Brain pericyte (primary cell): ENCODE measurements at regions not wholly inside any gene's neighbourhood (a gene's known extent, or its start where the extent isn't known, plus 50 kb on each side); places are given as distances from the start of the nearest gene placed in this dataset.

ENCODE experiments used
- DNase-seq: peaks from one replicate; pipeline ENCODE4 v3.0.0-alpha.2; 2012; ENCODE audit warnings: low read depth, low spot score

DNA sequence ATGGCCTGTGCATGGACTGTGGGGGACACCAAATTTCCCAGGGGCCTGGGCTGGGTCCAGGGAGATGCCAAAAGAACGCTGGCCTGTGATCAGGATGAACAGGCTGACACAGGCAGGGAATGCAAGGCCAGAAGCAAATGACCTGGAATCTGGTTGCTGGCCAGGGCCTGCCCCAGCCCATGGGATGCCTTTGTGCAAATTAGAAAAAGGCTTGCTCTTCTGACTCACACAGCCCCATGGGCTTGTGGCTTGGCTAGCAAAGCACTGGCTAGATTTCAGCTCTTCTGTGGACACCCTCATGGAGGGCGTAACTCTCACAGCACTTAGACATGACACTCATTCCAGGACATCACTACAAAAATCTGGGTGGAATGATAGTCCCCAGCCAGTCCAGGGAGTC is 356.0 kb downstream of the SHQ1 start:
- no peak for DNase-seq

DNA sequence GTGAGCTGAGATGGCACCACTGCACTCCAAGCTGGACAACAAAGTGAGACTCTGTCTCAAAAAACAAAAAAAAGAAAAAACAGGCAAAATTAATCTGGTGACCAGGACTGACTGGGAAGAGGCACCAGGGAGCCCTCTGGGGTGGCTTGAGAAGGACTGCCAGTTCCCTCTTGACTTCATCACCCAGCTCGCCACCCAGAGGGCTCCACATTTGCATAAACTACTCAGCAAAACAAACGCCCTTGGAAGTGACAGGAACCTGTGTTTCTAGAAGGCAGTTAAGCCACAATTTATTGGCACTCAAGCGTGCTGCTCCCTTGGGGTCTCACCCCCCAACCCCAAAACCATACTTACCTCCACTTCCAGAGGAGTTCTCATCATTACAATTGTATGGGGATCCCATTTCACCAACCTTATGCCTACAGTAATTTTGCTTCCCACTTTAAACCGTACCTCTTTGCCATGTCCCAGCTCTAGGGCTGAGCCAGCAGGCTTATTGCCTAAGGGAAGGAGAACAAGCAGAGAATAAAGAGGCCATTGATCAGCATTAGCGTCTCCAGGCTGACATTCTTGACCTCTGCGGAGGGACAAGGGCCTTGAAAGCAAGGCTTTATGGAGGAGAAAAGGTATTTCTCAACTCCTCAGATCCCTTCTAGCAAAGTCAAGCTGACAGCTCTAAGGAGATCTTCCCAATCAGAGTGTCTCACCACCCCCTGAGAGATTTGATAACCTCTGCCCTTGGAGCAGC is 357.4 kb downstream of the SHQ1 start:
- DNase-seq = no peak

DNA sequence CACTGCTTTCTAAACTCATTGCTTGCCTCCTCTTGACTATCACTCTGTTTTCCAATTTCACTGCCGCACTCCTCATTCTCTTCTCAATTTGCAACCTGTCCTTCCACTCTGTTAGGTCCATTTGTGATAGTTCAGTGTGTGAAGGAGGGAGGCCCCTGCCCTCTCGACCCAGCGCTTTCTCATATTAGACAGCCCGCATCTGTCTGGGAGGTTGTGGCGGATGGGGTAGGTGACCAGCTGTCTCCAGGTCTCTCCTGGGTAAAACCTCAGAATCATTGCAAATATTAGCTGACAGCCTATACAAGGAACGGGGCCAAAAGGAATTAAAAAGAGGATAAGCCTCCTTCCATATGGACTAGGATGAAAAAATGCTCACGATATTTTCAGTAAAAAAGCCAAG is 358.3 kb downstream of the SHQ1 start:
- DNase-seq = no peak

DNA sequence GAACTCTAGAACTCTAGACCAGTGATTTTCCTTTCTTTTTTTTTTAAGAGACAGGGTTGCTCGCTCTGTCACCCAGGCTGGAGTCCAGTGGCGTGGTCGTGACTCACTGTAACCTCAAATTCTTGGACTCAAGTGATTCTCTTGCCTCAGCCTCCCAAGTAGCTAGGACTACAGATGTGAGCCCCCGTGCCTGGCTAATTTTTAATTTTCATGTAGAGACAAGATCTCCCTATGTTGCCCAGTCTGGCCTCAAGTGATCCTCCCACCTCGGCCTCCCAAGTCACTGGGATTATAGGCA is 359.6 kb downstream of the SHQ1 start:
- DNase-seq = no peak

DNA sequence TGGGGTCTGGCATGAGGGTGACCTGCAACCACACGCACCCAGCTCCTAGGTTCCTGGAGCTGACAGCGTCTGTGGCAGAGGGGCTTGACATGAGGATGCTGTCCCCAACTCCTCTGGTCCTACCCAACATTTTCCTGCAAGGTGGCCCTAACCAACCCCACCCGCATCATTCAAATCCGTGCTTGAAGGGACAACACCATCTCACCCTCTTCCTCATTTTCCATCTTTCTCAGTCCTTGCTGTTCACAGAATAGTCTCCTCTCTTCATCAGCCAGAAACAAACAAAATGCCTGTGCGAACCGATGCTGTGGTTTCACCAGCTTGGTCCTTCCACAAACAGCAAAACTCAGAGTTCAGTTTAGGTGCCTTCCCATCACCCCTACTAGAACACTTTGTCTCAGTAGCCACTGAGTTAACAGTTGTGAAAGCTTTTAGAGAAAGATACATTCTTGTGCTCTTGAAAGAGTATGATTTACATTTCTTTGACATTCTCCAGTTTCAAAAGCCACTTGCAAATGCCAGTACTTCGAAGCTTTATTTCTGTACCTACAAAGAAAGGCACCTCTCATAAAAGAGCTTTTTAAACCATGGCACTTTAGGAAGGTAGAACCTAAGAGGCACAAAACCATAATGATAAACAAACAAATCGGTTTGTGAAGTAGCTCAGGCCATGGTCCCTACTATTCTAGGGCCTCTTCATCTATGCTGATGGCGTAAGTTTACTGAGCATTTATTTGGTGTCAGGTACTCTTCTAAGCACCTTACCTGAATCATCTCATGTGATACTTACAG is 360.1 kb downstream of the SHQ1 start:
- no peak for DNase-seq

DNA sequence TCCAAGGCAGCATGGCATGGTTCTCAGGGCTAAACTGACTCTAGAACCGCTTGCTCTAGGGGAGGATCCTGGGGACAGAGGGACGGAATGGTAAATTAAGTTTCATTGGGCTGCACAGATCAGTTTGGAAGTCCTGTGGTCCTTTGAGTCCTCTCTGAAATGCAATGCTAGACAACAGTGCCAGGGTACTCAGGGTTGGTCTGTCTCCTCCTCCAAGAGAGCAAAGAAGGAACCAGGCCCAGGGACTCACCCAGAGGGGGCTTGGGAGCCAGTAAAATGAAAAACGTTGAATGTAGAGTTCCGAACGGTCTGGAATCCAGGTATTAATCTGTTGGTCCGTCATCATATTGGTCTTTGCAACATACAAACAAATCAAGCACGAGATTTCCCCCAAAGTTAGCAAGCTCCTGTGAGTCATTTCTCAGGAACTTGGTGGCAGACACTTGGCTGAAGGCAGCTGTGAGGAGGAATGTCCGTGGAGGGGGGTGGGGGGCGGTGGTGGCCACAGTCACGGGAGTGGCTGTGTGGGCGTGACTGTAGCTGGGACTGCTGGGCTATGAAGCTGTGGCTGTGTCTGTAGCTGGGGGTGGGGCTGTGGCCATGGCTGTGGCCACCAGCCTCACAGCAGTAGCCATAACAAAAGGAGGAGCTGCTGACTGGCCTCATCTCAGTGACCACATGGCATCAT is 361.0 kb downstream of the SHQ1 start:
- DNase-seq = no peak

DNA sequence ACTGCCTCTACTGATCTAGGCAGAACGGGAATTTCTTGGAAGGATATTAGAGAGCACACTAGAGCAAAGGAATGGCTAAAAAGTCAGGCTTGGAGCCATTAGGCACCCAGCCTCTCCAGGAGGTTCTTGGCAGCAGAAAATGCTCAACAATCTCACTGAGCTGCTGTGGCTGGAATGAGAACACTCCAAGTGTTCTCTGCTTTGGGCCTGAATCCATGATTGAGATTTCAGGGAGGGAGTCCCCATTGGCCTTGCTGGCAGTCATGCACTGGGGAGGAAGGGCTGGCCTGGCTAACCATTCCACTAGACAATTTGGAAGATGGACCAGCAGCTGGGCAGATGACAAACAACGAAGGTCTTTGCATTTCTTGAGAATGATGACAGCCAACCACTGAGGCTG is 362.6 kb downstream of the SHQ1 start:
- no peak for DNase-seq

DNA sequence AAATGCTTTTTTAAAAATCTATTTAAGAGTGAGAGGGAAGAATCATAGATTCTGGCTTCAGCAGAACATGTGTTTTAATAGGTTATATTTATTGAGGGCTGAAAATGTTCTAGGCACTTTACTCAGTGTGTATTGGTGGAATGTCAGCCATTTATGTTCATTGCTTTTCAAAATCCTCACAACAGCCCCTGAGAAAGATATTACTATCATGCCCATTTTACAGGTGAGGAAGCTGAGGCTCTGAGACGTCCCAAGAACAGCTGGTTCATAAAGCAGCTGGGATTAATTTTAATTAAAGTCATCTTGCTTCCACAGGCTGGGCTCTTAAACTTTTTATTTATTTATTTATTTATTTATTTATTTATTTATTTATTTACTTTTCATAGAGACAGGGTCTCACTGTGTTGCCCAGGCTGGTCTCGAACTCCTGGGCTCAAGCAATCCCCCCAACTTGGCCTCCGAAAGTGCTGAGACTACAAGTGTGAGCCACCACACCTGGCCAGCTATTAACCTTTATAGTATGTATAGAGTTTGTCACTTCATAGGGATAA is 364.6 kb downstream of the SHQ1 start:
- no peak for DNase-seq

DNA sequence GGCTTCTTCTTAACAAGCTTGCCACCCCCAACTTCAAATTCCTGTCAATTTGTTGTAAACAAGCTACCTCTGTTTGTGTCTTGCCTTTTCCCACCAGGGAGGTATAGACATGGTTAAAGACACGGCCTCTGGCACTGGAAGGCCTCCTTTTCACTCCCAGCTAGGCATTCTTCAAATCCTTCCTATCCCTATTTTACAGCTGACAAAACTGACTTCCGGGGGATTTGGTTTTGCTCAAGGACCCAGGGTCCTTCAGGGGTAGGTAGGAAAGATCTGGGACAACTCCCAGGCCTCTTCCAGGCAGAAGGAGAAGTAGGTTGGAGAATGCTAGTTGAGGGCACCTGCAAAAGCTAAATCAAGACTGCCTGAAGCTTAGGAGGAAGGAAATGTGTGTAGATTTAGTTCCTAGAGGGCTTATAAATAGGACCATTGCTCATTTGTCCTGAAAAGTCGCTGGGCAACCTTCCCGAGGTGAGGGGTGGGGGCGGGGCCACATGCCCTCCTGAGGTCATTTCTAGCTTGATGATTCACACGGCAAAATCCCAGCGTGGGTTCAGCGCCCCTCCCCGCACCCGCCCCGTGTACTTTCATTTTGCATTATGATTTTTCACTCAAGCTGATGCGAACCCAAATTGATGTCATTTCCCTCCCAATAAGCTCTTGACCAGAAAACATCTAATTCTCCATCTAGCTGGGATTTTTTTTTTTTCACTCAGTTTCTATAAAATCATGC is 365.5 kb downstream of the SHQ1 start:
- no peak for DNase-seq

DNA sequence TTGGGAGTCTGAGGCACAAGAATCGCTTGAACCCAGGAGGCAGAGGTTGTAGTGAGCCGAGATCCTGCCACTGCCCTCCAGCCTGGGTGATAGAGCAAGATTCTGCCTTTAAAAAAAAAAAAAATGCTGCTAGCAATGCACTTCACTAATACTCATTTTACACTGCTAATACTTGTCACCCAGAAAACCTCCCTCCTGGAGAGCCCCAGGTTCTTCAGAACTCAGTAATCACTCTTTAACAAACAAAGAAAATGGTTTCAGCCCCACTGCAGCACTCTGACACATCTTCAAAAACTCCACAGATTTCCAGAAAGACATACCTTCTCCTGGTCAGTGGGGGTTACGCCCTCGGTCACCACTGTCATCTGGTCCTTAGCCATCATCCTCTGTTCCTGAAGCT is 366.7 kb downstream of the SHQ1 start:
- DNase-seq = no peak

DNA sequence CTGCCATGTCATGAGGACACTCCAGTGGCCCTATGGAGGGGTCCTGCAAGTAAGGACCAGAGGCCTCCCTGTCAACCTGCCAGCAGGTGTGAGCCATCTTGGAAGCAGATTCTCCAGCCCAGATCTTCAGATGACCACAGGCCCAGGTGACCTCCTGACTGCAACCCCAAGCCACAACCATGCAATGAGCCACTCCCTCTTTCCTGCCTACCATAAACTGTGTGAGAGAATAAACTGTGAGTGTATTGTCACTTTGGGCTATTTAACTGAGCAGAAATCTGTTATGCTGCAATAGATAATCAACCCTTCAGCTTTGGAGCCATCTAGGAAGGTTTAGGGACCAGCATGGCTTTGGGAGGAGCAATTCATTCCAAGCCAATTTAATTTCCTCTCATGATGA is 367.9 kb downstream of the SHQ1 start:
- DNase-seq = no peak

DNA sequence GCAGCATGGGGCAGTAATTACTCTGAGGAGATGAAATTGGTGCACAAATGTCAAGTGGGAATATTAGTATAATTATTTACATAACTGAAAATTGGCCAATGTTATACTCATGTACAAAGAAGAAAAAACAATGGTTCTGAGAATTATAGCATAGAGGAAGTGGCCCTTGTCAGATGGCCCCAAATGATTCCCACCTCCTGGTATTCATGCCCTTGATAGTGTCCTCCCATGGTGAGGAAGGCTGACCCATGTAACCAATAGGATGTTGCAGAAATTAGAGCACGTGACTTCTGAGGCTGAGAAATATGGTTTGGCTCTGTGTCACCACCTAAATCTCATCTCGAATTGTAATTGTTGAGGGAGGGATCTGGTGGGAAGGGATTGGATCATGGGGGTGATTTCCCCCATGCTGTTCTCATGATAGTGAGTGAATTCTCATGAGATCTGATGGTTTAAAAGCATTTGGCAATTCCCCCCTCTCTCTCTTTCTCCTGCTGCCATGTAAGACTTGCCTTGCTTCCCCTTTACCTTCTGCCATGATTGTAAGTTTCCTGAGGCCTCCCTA is 368.5 kb downstream of the SHQ1 start:
- no peak for DNase-seq

DNA sequence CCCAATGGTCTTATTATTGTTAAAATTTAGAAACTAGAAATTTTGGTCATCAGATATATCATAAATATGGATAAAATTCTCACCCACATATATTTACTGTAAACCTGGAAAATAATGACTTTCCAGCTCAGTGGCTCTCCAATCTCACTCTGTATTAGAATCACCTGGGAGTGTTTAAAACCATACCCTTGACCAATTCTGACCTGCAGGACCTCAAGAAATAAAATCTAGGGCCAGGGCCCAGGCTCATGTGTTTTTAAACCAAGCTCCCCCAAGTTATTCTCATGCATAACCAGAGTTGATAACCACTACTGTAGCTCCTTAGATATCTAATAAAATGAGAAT is 372.1 kb downstream of the SHQ1 start:
- no peak for DNase-seq

DNA sequence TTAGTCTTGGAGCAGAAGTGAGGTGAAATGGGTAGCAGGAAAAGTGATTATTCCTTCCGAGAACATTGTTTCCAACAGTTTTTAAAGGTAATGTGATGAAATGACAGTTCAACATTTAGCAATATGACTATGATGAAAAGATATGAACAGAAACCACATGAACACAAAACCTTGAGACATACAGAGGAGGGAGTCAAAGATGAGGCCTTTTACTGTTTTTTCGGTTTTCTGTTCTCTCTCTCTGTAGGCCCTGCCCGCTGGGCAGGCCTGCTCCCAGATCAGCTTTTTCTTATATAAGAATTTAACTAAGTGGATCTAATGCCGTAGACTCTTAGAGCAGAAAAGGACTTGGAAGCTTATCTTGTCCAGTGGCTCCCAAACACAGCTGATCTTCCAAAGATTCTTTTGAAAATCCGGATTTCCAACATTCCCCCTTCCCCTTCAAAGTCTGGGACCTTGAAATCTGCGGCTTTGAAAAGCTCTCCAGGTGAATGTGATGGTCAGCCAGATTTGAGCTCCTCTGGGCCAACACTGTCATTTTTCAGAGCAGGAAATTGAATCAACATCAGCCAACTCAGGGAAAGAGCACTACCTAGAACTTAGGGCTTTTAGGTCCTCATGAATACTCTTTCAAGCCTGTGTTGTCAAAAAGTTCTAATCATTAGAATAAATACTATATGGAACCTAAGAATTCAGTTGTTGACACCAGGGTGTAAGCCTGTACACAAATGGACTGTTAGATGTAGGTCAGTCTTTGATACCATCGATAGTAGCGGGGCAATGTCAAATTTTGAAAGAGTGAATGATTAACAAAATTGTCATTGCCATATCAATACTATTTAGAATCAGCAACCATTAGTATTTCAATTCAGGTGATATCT is 372.7 kb downstream of the SHQ1 start:
- no peak for DNase-seq

DNA sequence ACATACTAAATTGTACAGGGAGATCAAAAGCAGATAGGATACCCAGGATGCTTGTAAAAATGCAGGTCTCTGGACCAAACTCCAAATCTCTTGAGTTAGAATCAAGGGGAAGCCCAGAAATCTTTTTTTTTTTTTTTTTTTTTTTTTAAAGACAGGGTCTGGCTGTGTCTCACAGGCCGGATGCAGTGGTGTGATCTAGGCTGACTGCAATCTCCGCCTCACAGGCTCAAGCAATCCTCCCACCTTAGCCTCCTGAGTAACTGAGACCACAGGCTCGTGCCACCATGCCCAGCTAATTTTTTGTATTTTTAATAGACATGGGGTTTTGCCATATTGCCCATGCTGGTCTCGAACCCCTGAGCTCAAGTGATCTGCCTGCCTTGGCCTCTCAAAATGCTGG is 373.5 kb downstream of the SHQ1 start:
- no peak for DNase-seq

DNA sequence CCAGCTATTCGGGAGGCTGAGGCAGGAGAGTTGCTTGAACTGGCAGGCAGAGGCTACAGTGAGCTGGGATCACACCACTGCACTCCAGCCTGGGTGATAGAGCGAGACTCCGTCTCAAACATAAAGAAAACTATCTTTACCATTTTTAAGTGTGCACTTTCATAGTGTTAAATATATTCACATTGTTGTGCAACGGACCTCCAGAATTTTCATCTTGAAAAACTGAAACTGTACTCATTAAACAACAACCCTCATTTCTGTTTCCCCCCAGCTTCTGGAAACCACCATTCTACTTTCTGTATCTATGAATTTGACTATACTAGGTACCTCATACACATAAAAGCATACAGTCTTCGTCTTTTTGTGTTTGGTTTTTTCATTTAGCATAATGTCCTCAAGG is 375.1 kb downstream of the SHQ1 start:
- no peak for DNase-seq

DNA sequence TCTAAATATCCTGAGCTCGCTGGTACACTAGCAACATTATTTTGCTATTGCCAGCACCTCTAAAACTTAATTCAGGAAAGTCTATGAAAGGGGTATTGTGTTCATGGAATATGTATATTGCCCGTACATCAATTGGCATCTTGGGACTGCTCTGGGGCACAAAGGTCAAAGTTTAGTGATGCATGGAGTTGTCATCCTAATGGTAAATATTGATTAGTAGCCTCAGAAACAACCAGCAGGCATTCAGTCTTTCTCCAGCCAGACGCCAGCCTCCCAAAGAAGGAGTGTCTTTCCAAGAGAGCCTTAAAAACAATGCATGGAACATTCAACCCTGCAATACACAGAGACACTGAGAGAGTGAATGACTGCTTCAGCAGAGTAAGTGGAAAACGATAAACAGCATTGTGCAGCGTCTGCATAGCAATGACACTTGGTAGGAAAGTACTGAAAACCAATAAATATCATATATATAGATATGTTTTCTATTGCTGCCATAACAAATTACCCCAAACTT is 377.3 kb downstream of the SHQ1 start:
- DNase-seq = no peak

DNA sequence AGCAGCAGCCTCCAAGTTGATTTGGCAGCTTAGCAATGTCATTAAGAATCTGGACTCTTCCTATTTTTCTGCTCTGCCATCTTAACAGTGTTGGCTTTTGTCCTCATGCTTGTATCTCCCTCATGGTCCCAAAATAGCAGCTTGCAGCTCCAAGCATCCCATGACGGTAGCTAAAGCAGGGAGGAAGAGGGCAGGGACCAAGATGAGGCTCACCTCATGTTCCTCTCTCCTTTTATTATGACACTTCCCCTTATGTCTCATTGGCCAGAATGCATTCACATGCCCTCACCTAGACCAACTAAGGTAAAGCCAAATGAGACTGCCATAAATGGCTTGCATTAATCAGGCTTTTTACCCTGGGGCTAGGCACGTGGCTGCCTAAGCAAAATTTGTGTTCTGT is 382.4 kb downstream of the SHQ1 start:
- DNase-seq = no peak

DNA sequence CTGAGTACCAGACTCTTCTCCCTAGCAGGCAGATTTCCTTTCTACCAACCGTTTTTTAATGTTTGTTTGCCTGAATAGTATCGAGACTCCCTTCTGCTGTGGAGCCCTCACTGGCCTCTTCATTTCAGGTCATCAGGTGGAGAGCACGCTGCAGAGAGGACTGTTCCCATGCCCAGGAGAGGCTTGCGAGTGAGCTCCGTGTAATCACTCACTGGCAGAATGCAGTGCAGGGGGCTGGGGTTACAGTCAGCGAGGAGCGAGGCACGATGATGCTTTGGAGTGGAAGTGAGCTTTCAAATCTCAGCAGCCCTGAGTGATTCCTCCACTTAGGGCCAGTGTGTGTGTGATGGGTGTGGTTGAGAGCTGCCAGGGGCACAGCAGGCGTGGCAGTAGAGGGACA is 385.2 kb downstream of the SHQ1 start:
- DNase-seq = no peak

DNA sequence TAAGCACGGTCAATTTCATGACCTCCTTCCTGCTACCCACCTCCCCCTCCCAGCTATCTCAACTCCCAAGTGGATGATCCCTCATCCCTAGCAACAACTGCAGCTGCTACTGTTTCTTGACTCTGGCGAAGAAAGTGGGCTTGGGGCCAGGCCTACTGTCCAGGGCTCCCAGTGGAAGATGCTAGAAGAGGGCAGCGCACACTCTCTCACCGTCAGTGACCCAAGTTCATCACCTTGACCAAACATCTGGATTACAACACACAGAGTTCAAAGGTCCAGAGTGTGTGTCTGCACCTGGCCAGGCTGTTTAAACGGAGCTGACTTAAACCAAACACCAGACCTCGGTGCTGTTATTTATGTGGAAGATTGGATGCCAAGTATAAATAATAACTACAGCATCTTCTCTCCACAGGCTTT is 385.6 kb downstream of the SHQ1 start:
- no peak for DNase-seq

DNA sequence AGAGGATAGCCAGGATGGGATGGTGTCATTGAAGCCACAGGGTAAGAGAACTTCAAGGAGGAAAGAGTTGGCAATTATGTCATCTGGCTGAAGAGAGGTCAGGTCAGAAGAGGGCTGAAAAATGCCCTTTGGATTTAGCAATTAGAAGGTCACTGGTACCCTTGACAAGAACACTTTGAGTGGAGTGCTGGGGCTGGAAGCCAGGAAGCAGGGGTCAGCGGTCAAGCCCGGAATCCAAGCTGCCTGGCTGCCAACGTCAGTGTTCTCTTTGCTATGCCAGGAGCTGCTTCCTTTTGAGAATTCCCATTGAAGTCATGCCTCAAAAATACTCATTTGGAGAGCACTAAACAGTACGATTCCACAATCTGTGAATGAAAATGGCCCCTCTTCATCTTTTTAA is 386.5 kb downstream of the SHQ1 start:
- DNase-seq = no peak
